Effector CD8-positive, alpha-beta T cell (primary cell): ENCODE measurements at regions not wholly inside any gene's neighbourhood (a gene's known extent, or its start where the extent isn't known, plus 50 kb on each side); places are given as distances from the start of the nearest gene placed in this dataset.

ENCODE experiments used
- DNase-seq: peaks from one replicate; lab custom pipeline; 2025; lab: John Stamatoyannopoulos, UW

DNA sequence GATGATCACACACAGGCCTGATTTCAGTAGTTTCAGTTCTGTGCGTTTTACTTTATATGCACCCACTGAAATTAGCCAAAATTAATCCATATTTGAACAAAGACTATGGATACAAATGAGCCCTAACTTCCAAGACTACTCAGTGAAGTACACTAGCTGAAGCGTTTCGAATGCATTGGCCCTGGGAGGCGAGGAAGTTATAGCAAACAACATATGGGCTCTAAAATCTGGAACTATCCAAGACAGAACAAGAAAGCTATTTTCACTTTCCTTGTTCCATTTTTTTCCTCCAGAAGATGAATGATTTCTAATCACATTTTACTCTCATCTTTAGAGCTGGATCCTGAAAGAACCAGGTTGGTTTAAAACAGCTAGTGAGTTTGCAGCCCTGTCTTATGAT is 399.4 kb upstream of the HNRNPA3 start:
- DNase-seq: no peak

- no peak for DNase-seq
Observed at GRCh38 chr2:176813621-176814049, 399.0 kb upstream of the HNRNPA3 start.

DNA sequence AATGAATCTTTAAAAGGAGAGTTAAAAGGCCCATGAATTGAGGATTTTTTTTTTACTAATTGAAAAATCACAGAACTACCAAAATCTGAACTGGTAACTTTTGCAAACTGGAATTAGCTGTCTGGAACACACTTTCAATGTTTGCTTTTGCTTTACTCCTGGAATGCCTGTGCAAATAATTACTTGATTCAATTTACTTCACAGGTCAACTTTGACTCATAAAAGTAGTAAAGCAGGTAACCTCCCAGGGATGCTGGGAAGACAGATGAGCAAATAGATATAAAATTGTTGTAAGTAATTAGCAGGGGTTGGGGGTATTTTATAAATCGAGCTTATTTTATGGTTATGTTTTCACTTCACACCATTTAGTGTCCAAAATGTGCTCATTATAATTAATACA is 398.3 kb upstream of the HNRNPA3 start:
- DNase-seq: no peak

DNA sequence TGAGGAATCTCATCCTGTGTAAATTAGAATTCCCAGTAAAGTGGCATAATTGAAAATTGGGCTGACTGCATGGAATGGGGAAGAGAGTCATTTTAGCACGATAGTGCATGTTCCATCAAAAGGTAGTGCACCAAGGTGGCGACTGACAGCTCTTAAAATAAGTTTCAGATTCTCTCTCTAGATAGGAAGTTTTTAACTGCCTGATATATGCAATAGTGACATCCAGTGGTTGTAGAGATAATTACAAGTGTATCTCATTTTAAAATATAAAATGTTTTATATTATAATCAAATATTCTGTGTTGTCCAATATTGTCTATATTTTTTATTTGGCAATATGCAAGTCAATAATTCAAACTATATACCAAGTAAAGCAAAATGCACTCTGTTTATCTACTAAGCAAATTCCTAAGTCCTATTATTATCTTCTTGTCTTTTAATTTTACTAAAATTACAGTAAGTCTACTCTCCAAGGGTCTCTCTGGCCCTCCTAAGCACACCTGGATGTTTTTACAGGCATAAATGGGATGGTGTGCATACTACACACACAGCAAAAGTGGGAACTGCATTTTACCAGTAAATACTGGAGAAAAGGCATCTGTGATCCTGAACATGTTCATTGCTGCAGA is 397.7 kb upstream of the HNRNPA3 start:
- DNase-seq: no peak

DNA sequence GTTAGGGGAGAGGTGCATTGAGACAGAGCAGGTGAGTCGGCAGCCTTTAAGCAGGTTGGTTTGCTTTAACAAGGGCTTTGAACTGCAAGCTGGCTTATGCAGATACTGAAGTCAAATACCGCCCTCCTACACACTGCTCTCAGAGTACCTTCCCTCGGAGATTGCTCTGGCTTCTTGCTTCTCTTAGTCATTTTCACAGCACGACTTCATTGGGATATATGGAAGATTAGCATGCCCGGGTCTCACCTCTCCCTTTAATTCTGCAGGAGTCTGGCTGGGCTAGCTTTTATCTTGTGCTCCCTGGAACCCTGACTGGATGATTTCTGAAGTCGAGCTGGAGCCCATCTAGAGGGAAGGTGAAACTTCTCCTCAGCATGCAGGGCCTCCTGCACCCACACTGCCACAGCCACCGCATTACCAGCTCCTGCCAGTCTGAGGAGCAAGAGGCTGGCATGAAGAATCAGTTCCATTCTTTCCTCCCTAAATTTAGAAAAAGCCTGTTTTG is 395.5 kb upstream of the HNRNPA3 start:
- DNase-seq: no peak

DNA sequence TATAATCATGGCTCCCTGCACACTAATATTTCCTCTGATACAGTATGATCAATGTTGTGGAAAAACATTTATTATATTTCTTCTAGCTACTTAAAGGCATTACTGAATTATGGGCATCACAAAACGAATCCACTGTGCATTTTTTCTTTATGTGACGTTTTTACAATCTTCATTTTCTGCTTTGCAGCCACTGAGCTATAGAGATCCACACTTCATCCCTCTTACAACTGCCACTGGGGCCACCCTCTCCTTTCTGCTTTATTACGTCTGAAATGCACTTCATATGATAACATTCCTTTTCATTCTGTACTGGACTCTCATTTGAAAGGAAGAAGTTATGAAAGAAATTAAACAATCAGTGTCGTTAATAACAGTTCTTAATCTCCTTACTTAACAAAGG is 394.5 kb upstream of the HNRNPA3 start:
- DNase-seq: no peak

- no peak for DNase-seq
Observed at GRCh38 chr2:176818617-176819016, 394.0 kb upstream of the HNRNPA3 start.

DNA sequence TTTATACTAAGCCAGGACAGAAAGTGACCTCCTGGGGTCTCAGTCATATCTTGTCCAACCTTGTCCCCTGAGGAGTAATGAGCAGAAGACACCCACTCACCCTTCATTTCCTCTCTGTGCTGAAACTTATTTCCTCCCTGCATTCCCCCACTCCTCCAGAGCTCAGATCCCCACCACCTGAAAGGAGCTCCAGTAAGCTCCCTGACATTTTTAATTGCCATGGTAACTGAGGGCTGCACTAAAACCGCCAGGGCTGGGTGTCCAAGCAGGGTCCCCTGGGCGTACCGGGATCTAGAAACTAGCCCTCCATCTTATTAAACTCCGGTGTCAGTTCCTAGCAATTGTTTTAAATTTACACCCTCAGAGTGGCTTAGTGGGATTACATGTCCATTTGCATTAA is 393.3 kb upstream of the HNRNPA3 start:
- no peak for DNase-seq

- no peak for DNase-seq
Observed at GRCh38 chr2:176820371-176820932, 392.1 kb upstream of the HNRNPA3 start.

- no peak for DNase-seq
Observed at GRCh38 chr2:176821350-176821749, 391.2 kb upstream of the HNRNPA3 start.

DNA sequence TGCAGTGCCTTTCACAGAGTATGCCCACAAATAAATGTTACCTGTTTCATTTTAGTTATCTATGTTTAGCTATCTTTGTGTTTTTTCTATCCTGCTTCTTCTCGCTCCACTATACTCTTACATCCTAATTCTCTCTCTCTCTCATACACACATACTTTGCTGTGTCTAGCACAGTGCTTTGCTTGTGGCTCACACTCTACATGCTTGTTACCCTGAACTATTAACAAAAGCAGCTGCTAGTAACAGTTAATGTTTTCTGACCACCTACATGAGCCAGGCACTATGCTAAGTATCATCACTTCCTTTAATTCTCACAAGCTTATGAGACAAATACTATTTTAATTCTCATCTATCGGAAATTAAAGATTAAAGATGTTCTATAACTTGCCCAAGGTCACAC is 390.5 kb upstream of the HNRNPA3 start:
- no peak for DNase-seq

GRCh38 chr2:176826356-176826755 is 386.2 kb upstream of the HNRNPA3 start:
- DNase-seq: no peak

- DNase-seq: no peak
Observed at GRCh38 chr2:176826984-176827668, 385.5 kb upstream of the HNRNPA3 start.

DNA sequence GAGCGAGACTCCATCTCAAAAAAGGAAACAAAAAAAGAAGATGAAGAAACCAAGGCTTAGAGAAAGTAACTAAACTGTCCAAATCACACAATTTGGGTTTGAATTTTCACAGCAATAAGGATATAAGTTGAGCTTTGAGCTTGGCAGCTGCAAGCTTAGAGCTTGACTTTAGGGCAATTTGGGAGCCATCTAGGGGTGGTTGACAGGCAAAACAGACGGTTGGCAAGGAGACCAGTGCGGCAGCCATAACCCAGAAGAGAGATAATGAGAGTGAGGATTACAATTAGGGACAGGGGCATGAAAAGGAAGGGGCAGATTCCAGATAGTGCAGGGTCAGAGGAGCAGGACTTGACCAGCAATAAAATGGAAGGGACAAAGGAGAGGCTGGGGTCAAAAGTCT is 382.2 kb upstream of the HNRNPA3 start:
- DNase-seq: no peak

DNA sequence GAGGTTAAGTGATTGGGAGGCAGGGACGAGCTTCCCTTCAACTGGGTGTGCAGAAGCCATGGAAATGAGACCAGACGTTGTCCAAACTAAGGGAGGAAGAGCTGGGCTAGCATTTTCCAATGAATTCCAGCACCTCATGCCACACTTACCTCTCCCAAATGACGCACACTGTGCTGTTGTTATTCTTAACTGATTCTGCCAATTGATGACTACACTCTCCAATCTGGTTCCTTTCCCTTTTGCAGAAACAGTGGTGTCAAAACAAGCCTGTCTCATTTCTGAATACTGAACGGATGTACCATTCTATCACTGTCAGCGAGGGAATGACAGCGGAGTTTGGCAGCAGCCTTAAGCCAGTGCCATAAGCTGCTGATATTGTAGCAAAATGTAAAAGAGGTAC is 380.5 kb upstream of the HNRNPA3 start:
- DNase-seq: no peak

DNA sequence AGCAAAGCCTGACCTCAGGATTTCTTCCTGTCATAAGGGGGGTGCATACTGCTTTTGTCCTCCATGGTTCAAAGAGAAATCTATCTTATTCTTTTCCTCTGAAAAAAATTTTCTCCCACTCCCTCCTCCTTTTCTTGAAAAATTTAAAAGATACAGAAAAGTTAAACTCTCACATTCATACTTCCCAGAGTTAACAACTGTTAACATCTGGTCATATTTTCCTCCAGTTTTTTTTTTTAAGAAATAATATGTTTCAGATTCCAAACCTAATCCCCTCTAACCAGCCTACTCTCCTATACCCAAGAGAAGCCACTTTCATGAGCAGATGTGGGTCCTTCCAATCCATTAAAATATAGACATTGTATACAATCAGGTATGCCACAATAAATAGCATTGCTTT is 378.9 kb upstream of the HNRNPA3 start:
- DNase-seq: no peak

DNA sequence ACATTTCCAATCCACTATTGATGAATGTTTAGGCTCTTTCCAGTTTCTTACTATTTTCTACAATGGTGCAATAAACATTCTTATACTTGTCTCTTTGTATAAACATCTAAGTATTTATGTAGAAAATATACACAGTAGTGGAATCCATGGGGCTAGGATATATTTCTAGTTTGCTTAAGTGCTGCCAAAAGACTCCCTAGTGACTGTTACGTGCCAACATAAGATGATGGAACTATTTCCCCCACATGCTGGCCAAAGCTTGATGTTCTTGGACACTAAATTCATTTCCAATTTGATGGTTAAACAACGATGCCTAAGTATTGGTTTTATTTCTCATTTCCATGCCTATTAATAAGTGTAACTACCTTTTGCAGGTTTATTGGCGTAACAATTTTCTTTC is 378.4 kb upstream of the HNRNPA3 start:
- no peak for DNase-seq

DNA sequence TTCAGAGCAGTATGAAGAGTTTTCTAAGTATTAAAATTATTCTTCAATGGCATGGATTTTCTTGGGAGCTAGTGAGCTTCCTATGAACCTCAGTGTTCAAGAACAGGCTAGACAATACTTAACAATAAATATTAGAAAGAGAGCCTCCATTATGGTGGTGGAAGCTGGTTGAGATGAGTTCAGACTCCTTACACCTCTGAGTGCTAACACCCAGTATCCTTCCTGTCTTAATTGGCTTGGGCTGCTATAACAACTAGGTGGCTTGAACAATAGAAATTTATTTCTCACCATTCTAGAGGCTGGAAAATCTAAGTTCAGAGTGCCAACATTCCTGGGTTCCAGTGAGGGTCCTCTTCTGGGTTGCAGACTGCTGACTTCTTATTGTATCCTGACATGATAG is 369.4 kb upstream of the HNRNPA3 start:
- DNase-seq: no peak

- no peak for DNase-seq
Observed at GRCh38 chr2:176844461-176844860, 368.1 kb upstream of the HNRNPA3 start.

- no peak for DNase-seq
Observed at GRCh38 chr2:176845718-176846117, 366.9 kb upstream of the HNRNPA3 start.

DNA sequence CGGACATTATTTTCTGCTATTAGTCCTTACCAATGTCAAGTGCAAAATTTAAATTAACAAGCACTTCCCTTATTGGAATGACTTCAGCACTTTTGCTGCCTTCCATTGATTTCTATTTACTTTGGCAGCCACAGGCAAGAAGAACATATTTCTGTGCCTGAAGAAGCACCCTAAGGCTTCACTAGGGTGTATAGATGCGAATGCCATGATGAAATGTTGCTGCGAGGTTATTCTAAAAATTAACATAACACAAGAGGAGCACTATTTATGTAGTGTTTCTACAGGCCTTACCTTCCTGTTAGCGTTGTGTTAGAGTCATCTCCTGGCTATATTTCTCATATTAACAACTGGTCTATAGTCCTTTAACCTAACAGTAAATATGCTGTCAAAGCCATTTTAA is 365.0 kb upstream of the HNRNPA3 start:
- no peak for DNase-seq

- DNase-seq: no peak
Observed at GRCh38 chr2:176848844-176849243, 363.8 kb upstream of the HNRNPA3 start.

GRCh38 chr2:176851200-176851888 is 361.2 kb upstream of the HNRNPA3 start:
- no peak for DNase-seq
